Activated CD4-positive, alpha-beta T cell treated with anti-CD3 and anti-CD28 coated beads for 36 hours (primary cell): ENCODE measurements at regions not wholly inside any gene's neighbourhood (a gene's known extent, or its start where the extent isn't known, plus 50 kb on each side); places are given as distances from the start of the nearest gene placed in this dataset.

Source experiments
- ATAC-seq: fragments of 200-7000 bp; cut with Tn5 transposase; one replicate; pipeline ENCODE4 v1.10.0; 2021; ENCODE audit warnings: mild to moderate bottlenecking, moderate library complexity
- CTCF ChIA-PET: fragments of 350-600 bp; sonication (Branson Sonifier 250); formaldehyde crosslinking; loops from one replicate; lab custom pipeline; 2021; ENCODE audit warnings: antibody characterized with exemption; lab: Charles Lee
- POLR2A ChIA-PET: fragments of 350-600 bp; sonication (Branson Sonifier 250); formaldehyde crosslinking; loops from one replicate; lab custom pipeline; 2021; ENCODE audit warnings: antibody characterized with exemption, inconsistent platforms; lab: Charles Lee
- DNase-seq: peaks from one replicate; pipeline ENCODE4 v3.0.0-alpha.2; 2020
- H3K27ac Mint-ChIP-seq: one replicate; pipeline ENCODE4 v1.8.0; 2021; ENCODE audit warnings: mixed read lengths
- H3K27me3 Mint-ChIP-seq: one replicate; pipeline ENCODE4 v1.8.0; 2021; ENCODE audit warnings: mixed read lengths
- H3K36me3 Mint-ChIP-seq: one replicate; pipeline ENCODE4 v1.8.0; 2021; ENCODE audit warnings: low read depth, mixed read lengths
- H3K4me1 Mint-ChIP-seq: one replicate; pipeline ENCODE4 v1.8.0; 2021; ENCODE audit warnings: mixed read lengths
- H3K4me3 Mint-ChIP-seq: one replicate; pipeline ENCODE4 v1.8.0; 2021; ENCODE audit warnings: mild to moderate bottlenecking, moderate library complexity, mixed read lengths
- H3K9me3 Mint-ChIP-seq: one replicate; pipeline ENCODE4 v1.8.0; 2021; ENCODE audit warnings: low read depth, mixed read lengths
- intact Hi-C, 2 experiments: fragments of 100-400 bp; cut with DNase I in 1 of 2; cut with micrococcal nuclease in 1 of 2; formaldehyde crosslinking; loops; one replicate each; pipeline versions ENCODE4 v1.14.2 to v1.15.1; 2022 to 2024; cut with DNase I, micrococcal nuclease

DNA sequence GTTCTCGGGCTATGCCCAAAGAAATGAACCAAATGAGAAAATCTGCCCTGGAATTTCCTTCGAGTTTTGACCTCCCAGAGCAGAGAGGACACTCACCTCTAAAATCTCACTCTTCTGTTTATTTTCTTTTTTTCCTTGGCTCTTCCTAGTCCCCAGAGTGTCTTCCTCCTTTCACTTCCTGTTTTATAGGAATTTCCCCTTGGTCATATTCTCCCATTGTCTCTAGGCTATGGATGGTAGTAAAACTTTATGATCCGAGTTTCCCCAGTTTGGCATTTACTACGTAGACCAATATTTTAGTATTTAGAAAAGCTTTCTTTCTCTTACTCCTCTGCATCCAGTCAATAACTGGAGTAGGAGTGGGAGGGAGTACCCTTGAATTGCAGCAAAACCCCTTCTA, 354.5 kb upstream of the ZNF608 start:
- CTCF ChIA-PET = no interaction called here
- intact Hi-C loops = no loop called here
- Mint-ChIP-seq H3K36me3 (no peaks in the 10 kb centered on the region), H3K4me1 (no peaks in the 10 kb centered on the region), H3K4me3 (no peak overlapping the region), H3K27me3 (no peaks in the 10 kb centered on the region), H3K27ac (no peak overlapping the region), H3K9me3 (peaks cover 3% of the 10 kb centered on the region)
- POLR2A ChIA-PET = no interaction called here
- DNase-seq (no peak), ATAC-seq (no peak)

- POLR2A ChIA-PET = no interaction called here
- H3K36me3 Mint-ChIP-seq = no peaks in the 10 kb centered on the region
- no peaks in the 10 kb centered on the region for H3K9me3 Mint-ChIP-seq
- CTCF ChIA-PET = no interaction called here
- H3K4me1 Mint-ChIP-seq = no peaks in the 10 kb centered on the region
- no peak for ATAC-seq
- no peak for DNase-seq
- no peak overlapping the region for H3K27ac Mint-ChIP-seq
- no peak overlapping the region for H3K4me3 Mint-ChIP-seq
- intact Hi-C loops = no loop called here
- H3K27me3 Mint-ChIP-seq = no peaks in the 10 kb centered on the region
Measured at GRCh38 chr5:125103459-125103858, 357.0 kb upstream of the ZNF608 start.

DNA sequence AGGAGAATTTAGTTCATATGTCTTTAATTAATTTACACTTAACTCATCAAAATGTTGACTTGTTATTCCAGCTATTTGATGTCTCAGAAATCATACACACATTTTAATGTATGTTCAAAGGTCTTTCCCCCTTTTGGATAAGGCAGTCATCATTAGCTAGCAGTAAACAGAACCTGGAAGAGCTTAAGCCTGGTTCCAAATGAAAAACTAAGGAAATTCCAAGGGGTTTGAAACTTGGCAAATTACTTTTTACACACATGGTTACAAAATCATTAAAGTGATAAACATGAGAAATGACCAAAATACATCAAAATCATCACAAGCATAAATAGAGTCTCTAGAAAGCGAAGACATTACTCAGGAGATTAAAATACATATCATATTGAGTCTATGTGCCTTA, 359.8 kb upstream of the ZNF608 start:
- DNase-seq = no peak
- POLR2A ChIA-PET = no interaction called here
- no peaks in the 10 kb centered on the region for H3K4me1 Mint-ChIP-seq
- CTCF ChIA-PET = no interaction called here
- intact Hi-C loops = no loop called here
- no peak for ATAC-seq
- no peaks in the 10 kb centered on the region for H3K36me3 Mint-ChIP-seq
- H3K4me3 Mint-ChIP-seq = no peak overlapping the region
- H3K27ac Mint-ChIP-seq = no peak overlapping the region
- peaks cover 2% of the 10 kb centered on the region for H3K9me3 Mint-ChIP-seq
- no peaks in the 10 kb centered on the region for H3K27me3 Mint-ChIP-seq

DNA sequence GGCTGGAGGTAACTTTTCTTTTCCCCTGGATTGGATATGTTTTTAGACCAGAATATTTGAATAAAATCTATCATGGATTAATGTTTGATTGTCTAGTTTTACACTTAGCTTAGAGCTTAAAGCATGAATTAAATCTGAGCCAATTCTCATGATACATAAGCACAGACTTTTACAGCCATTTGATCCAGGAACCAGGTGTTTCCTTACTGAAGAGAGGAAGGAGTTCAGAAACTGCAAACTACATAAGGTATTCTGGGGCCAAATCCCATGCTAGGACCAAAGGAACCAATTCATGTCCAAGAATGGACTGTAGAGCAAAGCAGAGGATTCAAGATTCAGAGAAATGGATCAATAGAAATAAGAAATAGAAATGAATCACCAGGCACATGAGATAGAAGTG, 360.4 kb upstream of the ZNF608 start:
- H3K9me3 Mint-ChIP-seq = peaks cover 2% of the 10 kb centered on the region
- DNase-seq (no peak), ATAC-seq (no peak)
- no peak overlapping the region for H3K4me3 Mint-ChIP-seq
- H3K27ac Mint-ChIP-seq = no peak overlapping the region
- H3K36me3 Mint-ChIP-seq = no peaks in the 10 kb centered on the region
- ChIA-PET POLR2A (no interaction called here), CTCF (no interaction called here)
- no peaks in the 10 kb centered on the region for H3K4me1 Mint-ChIP-seq
- intact Hi-C loops = no loop called here
- no peaks in the 10 kb centered on the region for H3K27me3 Mint-ChIP-seq

DNA sequence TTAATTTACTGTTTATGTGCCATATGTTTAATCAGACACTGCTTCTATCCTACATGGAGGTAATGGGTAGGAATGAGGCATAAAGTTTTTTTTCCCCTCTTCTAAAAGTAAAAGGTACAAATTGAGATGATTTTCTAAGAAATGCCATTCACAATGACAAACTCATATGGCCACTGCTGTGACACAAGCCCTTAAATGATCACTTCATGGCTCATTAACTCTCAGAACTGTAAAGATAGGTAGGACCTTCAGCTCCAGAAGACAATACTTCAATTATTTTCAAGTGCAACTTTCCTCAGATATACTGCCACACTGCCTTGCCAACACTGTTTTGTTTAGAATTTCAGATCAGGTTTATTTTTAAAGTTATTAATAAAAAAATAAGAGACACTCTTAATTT, 362.9 kb upstream of the ZNF608 start:
- H3K4me1 Mint-ChIP-seq = no peaks in the 10 kb centered on the region
- DNase-seq (no peak), ATAC-seq (no peak)
- ChIA-PET CTCF (no interaction called here), POLR2A (no interaction called here)
- no peak overlapping the region for H3K27ac Mint-ChIP-seq
- intact Hi-C loops = no loop called here
- H3K27me3 Mint-ChIP-seq = no peaks in the 10 kb centered on the region
- H3K9me3 Mint-ChIP-seq = peaks cover 4% of the 10 kb centered on the region
- H3K4me3 Mint-ChIP-seq = no peak overlapping the region
- no peaks in the 10 kb centered on the region for H3K36me3 Mint-ChIP-seq

DNA sequence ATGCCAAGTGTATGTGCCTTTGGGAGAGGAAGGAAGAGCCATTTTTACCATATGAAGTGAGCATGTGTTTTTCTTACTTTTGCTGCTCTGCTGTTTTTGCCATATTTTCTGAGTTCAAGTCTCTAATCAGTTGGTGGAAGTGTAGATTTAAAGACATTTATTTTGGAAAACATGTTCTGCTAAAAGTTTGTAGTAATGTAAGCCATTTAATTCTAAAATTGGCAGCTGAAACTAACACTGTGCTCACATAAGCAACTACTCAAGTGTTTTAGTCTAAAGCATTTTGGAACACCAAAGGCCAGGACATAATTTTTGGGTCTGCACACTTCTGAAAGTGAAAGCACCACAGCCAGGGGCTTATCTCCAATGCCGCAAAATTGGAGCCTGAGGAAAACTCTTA, 363.4 kb upstream of the ZNF608 start:
- Mint-ChIP-seq H3K4me1 (no peaks in the 10 kb centered on the region), H3K36me3 (no peaks in the 10 kb centered on the region), H3K9me3 (peaks cover 4% of the 10 kb centered on the region), H3K4me3 (no peak overlapping the region), H3K27ac (no peak overlapping the region), H3K27me3 (no peaks in the 10 kb centered on the region)
- CTCF ChIA-PET = no interaction called here
- POLR2A ChIA-PET = no interaction called here
- ATAC-seq (no peak), DNase-seq (no peak)
- intact Hi-C loops = no loop called here

- POLR2A ChIA-PET = no interaction called here
- ATAC-seq = no peak
- no peak overlapping the region for H3K4me3 Mint-ChIP-seq
Measured at GRCh38 chr5:125112196-125112595, 365.8 kb upstream of the ZNF608 start.

GRCh38 chr5:125113328-125113727, 366.9 kb upstream of the ZNF608 start:
- CTCF ChIA-PET = no interaction called here
- POLR2A ChIA-PET = no interaction called here
- ATAC-seq = no peak
- Mint-ChIP-seq H3K36me3 (no peaks in the 10 kb centered on the region), H3K9me3 (peaks cover 4% of the 10 kb centered on the region), H3K27ac (no peak overlapping the region), H3K4me3 (no peak overlapping the region), H3K4me1 (no peaks in the 10 kb centered on the region), H3K27me3 (no peaks in the 10 kb centered on the region)
- no peak for DNase-seq
- intact Hi-C loops = no loop called here

More at GRCh38 chr5:125112196-125112595, 365.8 kb upstream of the ZNF608 start:
- Mint-ChIP-seq H3K27ac (no peak overlapping the region), H3K27me3 (no peaks in the 10 kb centered on the region), H3K36me3 (no peaks in the 10 kb centered on the region), H3K9me3 (peaks cover 4% of the 10 kb centered on the region), H3K4me1 (no peaks in the 10 kb centered on the region)
- no peak for DNase-seq
- intact Hi-C loops = no loop called here
- CTCF ChIA-PET = interaction anchor here (0.6 to 0.7 kb wide), 2 partner anchors 17 to 37 kb away, joined by 3 to 4 read pairs; no protein-coding TSS in a partner anchor

GRCh38 chr5:125115195-125115525, 368.7 kb upstream of the ZNF608 start:
- no peaks in the 10 kb centered on the region for H3K36me3 Mint-ChIP-seq
- no peaks in the 10 kb centered on the region for H3K27me3 Mint-ChIP-seq
- peaks cover 4% of the 10 kb centered on the region for H3K9me3 Mint-ChIP-seq
- DNase-seq (no peak), ATAC-seq (no peak)
- no peak overlapping the region for H3K4me3 Mint-ChIP-seq
- intact Hi-C loops = no loop called here
- ChIA-PET CTCF (no interaction called here), POLR2A (no interaction called here)
- H3K27ac Mint-ChIP-seq = no peak overlapping the region
- no peaks in the 10 kb centered on the region for H3K4me1 Mint-ChIP-seq

DNA sequence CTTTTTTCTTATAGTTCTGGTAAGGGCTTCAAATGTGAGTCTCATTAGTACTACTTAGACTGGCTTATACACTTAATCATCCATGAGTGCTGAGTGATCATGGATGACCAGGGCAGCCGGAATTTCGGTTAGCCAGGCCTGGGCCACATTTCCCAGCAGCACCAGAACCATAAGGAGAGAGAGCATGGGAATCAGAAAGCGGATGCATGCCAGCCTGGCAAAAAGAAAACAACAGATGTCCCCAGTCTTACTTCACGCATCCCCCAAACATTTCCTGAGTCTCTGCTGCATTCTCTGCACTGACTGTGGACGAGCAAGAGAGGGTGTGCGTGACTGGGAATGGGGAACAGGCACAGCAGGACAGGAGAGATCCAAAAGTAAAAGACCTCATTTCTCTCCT, 371.1 kb upstream of the ZNF608 start:
- H3K9me3 Mint-ChIP-seq = peaks cover 2% of the 10 kb centered on the region
- CTCF ChIA-PET = no interaction called here
- DNase-seq (no peak), ATAC-seq (no peak)
- no peaks in the 10 kb centered on the region for H3K27me3 Mint-ChIP-seq
- no peak overlapping the region for H3K4me3 Mint-ChIP-seq
- no peaks in the 10 kb centered on the region for H3K36me3 Mint-ChIP-seq
- no peak overlapping the region for H3K27ac Mint-ChIP-seq
- H3K4me1 Mint-ChIP-seq = no peaks in the 10 kb centered on the region
- intact Hi-C loops = no loop called here
- POLR2A ChIA-PET = no interaction called here

DNA sequence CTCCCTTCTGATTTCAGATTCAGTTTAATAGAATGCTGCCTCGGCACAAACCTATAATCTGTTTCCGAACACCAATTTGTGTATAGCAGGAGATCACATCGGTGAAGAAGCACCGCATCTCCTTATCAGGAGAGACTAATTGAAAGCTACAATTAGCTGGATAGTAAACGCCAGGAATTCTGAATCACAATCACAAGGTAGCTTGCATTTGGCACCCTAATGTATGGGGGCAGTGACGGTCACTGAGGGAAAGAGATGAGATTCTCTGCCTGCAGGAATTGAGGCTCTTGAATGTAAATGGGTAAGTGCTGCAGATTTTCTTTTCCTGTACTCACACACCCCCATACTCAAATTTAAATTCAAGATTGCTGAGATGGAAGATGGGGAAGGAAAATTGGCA, 373.6 kb upstream of the ZNF608 start:
- H3K9me3 Mint-ChIP-seq = no peaks in the 10 kb centered on the region
- no peaks in the 10 kb centered on the region for H3K36me3 Mint-ChIP-seq
- ATAC-seq (no peak), DNase-seq (no peak)
- H3K27me3 Mint-ChIP-seq = no peaks in the 10 kb centered on the region
- no peaks in the 10 kb centered on the region for H3K4me1 Mint-ChIP-seq
- CTCF ChIA-PET = no interaction called here
- intact Hi-C loops = no loop called here
- POLR2A ChIA-PET = no interaction called here
- H3K27ac Mint-ChIP-seq = no peak overlapping the region
- no peak overlapping the region for H3K4me3 Mint-ChIP-seq

GRCh38 chr5:125125031-125125823, 378.8 kb upstream of the ZNF608 start:
- H3K4me1 Mint-ChIP-seq = no peaks in the 10 kb centered on the region
- ChIA-PET POLR2A (no interaction called here), CTCF (no interaction called here)
- intact Hi-C loops = no loop called here
- ATAC-seq (no peak), DNase-seq (no peak)
- H3K27me3 Mint-ChIP-seq = no peaks in the 10 kb centered on the region
- H3K36me3 Mint-ChIP-seq = no peaks in the 10 kb centered on the region
- H3K27ac Mint-ChIP-seq = no peak overlapping the region
- peaks cover 2% of the 10 kb centered on the region for H3K9me3 Mint-ChIP-seq
- no peak overlapping the region for H3K4me3 Mint-ChIP-seq
